ENCODE measurements at regions not wholly inside any gene's neighbourhood (a gene's known extent, or its start where the extent isn't known, plus 50 kb on each side); places are given as distances from the start of the nearest gene placed in this dataset.

DNA sequence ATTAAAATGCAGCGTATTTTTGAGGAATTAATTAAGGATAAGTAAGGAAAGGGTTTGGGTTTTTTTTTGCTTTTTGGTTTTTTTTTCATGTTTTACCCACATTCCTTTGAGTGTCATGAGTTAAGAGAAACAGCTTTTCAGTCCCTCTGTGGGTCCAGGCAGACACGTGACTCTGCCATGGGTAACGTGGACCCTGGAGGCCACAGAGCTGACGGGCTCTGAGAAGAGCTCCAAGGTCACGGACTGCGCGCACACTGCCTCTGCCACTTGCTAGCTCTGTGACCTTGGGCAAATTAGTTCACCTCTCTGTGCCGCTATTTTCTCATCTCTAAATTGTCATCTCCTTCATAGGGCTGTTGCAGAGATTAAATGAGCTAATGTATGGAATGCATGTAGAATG lies 588.2 kb upstream of the CDH11 start:
- no peak for DNase-seq (ENCODE audit: low read depth in 1 of 2, low spot score in 1 of 2)
- Histone ChIP-seq H3K4me3 (replicated peaks; ENCODE audit: insufficient read depth, low read length) (no peak overlapping the region), H3K27ac (replicated peaks) (no peak overlapping the region), H3K27me3 (ENCODE audit: insufficient read depth, poor library complexity, severe bottlenecking) (no peaks in the 10 kb centered on the region)
- TF ChIP-seq, protein P1, sequence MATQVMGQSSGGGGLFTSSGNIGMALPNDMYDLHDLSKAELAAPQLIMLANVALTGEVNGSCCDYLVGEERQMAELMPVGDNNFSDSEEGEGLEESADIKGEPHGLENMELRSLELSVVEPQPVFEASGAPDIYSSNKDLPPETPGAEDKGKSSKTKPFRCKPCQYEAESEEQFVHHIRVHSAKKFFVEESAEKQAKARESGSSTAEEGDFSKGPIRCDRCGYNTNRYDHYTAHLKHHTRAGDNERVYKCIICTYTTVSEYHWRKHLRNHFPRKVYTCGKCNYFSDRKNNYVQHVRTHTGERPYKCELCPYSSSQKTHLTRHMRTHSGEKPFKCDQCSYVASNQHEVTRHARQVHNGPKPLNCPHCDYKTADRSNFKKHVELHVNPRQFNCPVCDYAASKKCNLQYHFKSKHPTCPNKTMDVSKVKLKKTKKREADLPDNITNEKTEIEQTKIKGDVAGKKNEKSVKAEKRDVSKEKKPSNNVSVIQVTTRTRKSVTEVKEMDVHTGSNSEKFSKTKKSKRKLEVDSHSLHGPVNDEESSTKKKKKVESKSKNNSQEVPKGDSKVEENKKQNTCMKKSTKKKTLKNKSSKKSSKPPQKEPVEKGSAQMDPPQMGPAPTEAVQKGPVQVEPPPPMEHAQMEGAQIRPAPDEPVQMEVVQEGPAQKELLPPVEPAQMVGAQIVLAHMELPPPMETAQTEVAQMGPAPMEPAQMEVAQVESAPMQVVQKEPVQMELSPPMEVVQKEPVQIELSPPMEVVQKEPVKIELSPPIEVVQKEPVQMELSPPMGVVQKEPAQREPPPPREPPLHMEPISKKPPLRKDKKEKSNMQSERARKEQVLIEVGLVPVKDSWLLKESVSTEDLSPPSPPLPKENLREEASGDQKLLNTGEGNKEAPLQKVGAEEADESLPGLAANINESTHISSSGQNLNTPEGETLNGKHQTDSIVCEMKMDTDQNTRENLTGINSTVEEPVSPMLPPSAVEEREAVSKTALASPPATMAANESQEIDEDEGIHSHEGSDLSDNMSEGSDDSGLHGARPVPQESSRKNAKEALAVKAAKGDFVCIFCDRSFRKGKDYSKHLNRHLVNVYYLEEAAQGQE (IDR thresholded peaks at IDR 0.05; ENCODE audit: insufficient replicate concordance, low read depth), result no peak
- TF ChIP-seq GABPA (IDR thresholded peaks at IDR 0.05; ENCODE audit: low read depth) (no peak), SPI1 (IDR thresholded peaks at IDR 0.05; ENCODE audit: borderline replicate concordance, low read depth) (no peak), POLR2AphosphoS5 (IDR thresholded peaks at IDR 0.05; ENCODE audit: low read depth) (no peak)
- TF ChIP-seq, protein P2, sequence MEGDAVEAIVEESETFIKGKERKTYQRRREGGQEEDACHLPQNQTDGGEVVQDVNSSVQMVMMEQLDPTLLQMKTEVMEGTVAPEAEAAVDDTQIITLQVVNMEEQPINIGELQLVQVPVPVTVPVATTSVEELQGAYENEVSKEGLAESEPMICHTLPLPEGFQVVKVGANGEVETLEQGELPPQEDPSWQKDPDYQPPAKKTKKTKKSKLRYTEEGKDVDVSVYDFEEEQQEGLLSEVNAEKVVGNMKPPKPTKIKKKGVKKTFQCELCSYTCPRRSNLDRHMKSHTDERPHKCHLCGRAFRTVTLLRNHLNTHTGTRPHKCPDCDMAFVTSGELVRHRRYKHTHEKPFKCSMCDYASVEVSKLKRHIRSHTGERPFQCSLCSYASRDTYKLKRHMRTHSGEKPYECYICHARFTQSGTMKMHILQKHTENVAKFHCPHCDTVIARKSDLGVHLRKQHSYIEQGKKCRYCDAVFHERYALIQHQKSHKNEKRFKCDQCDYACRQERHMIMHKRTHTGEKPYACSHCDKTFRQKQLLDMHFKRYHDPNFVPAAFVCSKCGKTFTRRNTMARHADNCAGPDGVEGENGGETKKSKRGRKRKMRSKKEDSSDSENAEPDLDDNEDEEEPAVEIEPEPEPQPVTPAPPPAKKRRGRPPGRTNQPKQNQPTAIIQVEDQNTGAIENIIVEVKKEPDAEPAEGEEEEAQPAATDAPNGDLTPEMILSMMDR (IDR thresholded peaks at IDR 0.05; ENCODE audit: insufficient read depth, low read length), result no peak

DNA sequence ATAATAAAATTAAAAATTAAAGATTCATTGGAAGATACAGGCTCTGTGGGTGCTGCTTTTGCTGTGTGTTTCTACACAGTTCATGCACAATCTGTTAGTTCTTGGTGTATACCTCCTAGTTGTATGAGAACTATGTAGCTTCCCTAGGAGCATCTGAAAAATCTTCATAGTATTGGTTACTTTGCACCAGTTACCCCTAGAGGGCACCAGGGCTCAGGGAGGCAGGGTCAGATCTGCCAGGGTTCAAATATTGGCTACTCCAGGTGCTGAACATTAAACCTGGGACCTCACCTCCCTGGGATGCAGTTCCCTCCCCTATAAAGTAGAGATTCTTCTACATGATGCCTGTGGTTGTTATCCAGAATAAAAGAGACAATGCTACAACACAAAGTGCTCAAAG lies 583.0 kb upstream of the CDH11 start:
- no peaks in the 10 kb centered on the region for H3K27me3 ChIP-seq (ENCODE audit: insufficient read depth, poor library complexity, severe bottlenecking)
- TF ChIP-seq, protein P2 (IDR thresholded peaks at IDR 0.05; ENCODE audit: insufficient read depth, low read length), result no peak
- TF ChIP-seq, protein P1 (IDR thresholded peaks at IDR 0.05; ENCODE audit: insufficient replicate concordance, low read depth), result no peak
- no peak for TF ChIP-seq POLR2AphosphoS5 (IDR thresholded peaks at IDR 0.05; ENCODE audit: low read depth)
- no peak for TF ChIP-seq GABPA (IDR thresholded peaks at IDR 0.05; ENCODE audit: low read depth)
- TF ChIP-seq SPI1 (IDR thresholded peaks at IDR 0.05; ENCODE audit: borderline replicate concordance, low read depth), result no peak
- no peak for DNase-seq (ENCODE audit: low read depth in 1 of 2, low spot score in 1 of 2)
- H3K27ac ChIP-seq (replicated peaks), result no peak overlapping the region
- H3K4me3 ChIP-seq (replicated peaks; ENCODE audit: insufficient read depth, low read length), result no peak overlapping the region

DNA sequence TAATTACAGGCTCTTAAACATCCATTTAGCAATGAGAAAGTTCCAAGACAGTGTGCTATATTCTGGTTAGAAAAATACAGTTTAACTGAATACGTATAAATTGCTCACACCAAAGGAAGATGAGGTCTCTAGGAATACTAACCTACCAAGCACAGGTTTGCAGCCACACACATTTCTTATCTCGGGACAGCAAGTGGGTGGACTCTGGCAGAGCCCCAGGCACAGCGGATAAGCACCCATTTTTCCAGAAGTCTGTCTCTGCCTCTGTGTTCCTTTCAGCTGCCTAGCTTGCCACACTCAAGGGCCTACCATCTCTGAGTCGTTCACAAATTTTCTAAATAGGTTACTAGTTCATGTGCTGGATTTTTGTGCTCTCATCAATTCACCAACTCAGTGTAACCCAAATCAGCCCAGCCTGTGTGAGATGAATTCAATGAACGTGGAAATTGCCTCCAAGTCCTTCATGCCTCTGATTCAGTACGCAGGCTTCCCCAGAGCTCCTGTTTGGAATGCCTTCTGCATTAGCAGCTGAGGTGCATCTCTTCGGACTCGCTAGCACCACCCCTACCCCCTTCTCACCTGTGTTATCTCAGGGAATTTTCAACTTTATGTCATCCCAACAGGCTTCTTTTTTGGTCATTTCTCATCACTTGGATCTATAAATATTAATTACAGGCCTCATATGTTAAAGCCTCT lies 581.0 kb upstream of the CDH11 start:
- Histone ChIP-seq H3K27me3 (ENCODE audit: insufficient read depth, poor library complexity, severe bottlenecking) (no peaks in the 10 kb centered on the region), H3K4me3 (replicated peaks; ENCODE audit: insufficient read depth, low read length) (no peak overlapping the region), H3K27ac (replicated peaks) (no peak overlapping the region)
- TF ChIP-seq, protein P1 (IDR thresholded peaks at IDR 0.05; ENCODE audit: insufficient replicate concordance, low read depth), result no peak
- TF ChIP-seq GABPA (IDR thresholded peaks at IDR 0.05; ENCODE audit: low read depth), result no peak
- DNase-seq (ENCODE audit: low read depth in 1 of 2, low spot score in 1 of 2), result no peak
